ENCODE measurements at regions not wholly inside any gene's neighbourhood (a gene's known extent, or its start where the extent isn't known, plus 50 kb on each side); places are given as distances from the start of the nearest gene placed in this dataset.
"Not testable (repeated sequence)": the region's sequence is repeated elsewhere in the genome, so short reads cannot be mapped to it uniquely, and the experiment has no call there.

GRCh38 chr2:52365946-52366345 lies 1334.0 kb upstream of the NRXN1 start:
- DNase-seq (ENCODE audit: insufficient read length, low spot score), result no peak
- no peak for FAIRE-seq

DNA sequence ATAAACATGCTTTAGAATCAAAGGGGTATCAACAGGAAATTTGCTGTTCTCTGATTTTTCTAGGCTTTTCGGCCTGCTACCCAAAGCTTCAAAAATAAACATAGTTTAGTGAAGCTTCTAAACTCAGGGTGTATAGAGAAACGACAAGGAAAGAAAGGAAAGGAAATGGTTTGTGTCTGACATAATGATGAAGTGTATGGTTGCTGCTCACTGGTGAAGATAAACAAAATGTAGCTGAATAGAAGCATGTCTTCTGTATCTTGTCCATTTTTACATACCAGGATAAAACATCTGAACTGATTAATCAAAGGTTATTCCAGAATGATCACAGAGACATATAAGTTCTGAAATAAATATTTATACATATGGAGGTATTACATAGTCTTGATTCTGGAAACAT lies 1324.6 kb upstream of the NRXN1 start:
- DNase-seq (ENCODE audit: insufficient read length, low spot score) (no peak), FAIRE-seq (no peak)

DNA sequence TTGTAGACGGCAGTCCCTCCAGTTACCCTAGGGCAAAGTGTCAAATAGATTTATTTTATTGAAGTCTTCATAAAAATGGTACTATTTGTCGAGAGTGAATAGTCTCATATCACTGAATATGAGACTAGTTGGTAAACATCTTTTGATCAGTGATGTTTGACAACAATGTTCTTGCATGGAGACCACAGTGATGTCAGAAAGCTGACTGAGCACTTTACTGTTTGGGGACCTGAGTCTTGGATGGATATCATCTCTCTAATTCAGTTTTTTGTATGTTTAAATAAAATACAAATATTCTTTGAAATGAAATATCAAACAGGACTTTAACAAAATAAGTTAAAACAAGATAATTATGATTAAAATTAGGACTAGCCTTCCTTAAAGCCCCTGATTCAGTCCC lies 1315.4 kb upstream of the NRXN1 start:
- no peak for DNase-seq (ENCODE audit: insufficient read length, low spot score)
- FAIRE-seq, result no peak

GRCh38 chr2:52345676-52346075 lies 1313.7 kb upstream of the NRXN1 start:
- DNase-seq (ENCODE audit: insufficient read length, low spot score), result no peak

GRCh38 chr2:52345082-52345481 lies 1313.2 kb upstream of the NRXN1 start:
- DNase-seq (ENCODE audit: insufficient read length, low spot score) (no peak), FAIRE-seq (no peak)

More at GRCh38 chr2:52345676-52346075, 1313.7 kb upstream of the NRXN1 start:
- no peak for FAIRE-seq

DNA sequence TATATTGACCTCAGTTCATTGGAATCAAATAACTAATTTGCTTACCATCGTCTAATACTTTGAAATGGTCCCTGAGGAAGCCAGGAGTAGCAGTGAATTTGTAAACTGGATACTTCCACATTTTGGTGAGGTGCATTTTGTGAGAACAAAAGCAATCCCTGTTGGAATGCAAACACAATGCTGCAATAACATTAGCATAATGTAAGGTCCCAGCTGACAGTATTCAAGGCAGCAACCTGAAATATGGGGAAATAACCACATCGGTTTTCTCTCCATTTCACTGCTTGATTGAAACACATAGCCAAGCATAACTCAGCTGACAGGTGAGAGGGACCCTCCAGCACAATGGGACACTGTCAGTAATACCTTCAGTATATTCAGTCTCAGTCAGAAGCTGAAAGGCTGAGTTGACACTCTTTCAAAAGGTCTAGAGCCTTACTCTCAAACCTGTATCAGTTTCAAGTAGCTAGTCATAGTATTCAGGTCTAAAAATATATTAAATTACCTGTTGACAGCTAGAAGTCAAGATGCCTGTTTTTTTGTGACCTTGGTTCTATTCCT lies 1311.9 kb upstream of the NRXN1 start:
- no peak for DNase-seq (ENCODE audit: insufficient read length, low spot score)
- FAIRE-seq, result no peak

DNA sequence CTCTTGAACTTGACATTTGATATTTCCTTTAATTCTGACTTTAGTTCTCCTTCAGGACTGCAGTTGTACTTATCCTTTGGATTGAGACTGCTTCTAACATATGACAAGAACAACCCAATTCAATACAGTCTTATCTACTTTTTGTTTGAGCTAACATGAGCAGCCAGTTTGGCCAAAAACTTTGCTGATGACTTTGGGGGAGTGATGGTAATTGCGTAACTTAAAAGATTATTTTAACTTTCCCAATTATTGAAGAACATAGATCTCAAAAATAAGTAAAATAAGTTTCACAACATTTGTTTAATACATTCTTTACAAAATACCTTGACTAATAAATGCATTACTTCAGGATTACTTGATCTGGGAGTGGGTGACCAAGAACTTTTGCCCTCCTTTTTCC lies 1311.1 kb upstream of the NRXN1 start:
- no peak for FAIRE-seq
- DNase-seq (ENCODE audit: insufficient read length, low spot score), result no peak

DNA sequence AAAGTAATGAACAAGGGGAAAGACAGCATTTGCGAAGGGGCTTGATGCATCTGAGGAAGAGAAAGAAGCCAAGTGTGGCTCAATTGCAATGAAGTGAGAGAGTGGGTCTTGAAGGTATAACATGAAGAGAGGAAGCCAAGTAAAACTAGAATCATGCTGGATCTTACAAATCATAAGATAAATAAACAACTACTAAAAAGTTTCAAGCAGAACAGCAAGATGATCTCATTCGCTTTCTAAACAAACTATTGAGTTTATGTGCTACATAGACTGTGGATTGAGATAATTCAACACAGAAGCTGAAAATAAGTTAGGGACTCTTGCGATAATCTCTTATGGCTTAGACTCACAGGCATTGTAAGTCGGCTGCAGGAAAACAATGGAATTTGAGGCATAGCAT lies 1310.5 kb upstream of the NRXN1 start:
- DNase-seq (ENCODE audit: insufficient read length, low spot score), result no peak
- no peak for FAIRE-seq

- DNase-seq (ENCODE audit: insufficient read length, low spot score) (no peak), FAIRE-seq (no peak)
Measured at GRCh38 chr2:52341732-52342131, 1309.8 kb upstream of the NRXN1 start.

DNA sequence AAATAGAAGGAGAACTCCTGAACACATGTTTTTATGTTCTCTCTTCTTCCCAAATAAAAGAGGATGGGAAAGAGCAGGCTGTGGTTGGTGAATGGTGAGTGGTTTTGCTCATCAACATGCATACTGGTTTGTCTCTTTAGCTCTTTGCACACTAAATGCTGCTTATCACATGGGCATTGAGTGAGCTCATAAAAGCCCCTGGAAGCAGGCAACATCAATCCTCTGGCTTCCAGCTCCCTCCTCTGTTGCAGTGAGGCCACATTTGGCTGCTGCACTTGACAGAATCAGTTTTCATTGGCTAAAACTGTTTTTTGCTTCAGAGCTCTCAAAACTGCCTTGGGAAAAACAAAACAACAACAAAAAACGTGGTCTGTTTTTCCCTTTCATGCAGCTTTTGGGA lies 1308.2 kb upstream of the NRXN1 start:
- no peak for FAIRE-seq

DNA sequence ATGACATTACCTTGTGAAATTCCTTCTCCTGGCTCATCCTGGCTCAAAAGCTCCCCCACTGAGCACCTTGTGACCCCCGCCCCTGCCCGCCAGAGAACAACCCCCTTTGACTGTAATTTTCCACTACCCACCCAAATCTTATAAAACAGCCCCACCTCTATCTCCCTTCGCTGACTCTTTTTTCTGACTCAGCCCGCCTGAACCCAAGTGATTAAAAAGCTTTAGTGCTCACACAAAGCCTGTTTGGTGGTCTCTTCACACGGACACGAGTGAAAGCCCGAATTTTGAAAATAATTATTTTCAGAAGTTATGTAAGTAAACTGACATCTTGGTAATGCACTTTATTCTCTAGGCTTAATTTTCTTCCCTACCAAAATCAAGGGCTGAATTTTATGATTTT lies 1305.9 kb upstream of the NRXN1 start:
- not testable (repeated sequence) for FAIRE-seq; DNase-seq (ENCODE audit: insufficient read length, low spot score)

More for the DNA sequence above, 1308.2 kb upstream of the NRXN1 start:
- no peak for DNase-seq (ENCODE audit: insufficient read length, low spot score)

DNA sequence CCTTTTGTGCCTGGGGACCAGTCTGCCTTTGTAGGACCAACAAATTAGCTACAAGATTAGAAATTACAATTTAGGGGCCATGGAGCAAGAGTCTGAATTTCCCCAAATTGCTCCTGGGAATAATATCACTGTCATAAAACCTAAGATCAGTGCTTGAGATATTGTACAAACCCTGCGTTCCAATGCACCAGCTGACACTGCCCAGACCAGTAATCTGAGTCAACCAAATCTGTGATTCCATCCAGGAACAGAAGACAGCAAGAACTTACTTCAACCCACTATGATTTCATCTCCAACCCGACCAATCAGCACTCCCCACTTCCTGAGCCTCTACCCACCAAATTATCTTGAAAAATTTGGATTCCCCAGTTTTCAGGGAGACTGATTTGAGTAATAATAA lies 1305.0 kb upstream of the NRXN1 start:
- DNase-seq (ENCODE audit: insufficient read length, low spot score) (no peak), FAIRE-seq (no peak)

DNA sequence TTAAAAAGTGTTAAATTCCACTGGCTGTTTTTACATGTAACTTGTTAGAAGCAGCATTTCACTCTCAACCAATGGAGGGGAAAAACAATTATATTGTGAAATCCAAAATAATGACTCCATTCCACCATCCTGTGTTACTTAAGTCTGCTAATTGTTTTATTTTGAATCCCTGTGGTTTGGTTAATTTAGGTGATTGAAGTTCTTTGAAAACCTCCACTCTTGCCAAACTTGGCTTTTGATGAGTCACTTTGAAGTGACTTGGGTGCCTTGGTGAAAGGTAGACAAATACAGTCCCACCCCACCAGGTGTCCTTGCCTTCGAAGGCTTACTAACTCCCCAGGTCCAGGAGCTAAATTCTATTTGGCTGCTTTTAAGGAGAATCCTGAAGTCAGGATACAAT lies 1303.8 kb upstream of the NRXN1 start:
- no peak for FAIRE-seq

GRCh38 chr2:52334185-52334584 lies 1302.3 kb upstream of the NRXN1 start:
- DNase-seq (ENCODE audit: insufficient read length, low spot score), result no peak
- FAIRE-seq, result no peak

More for the DNA sequence above, 1303.8 kb upstream of the NRXN1 start:
- DNase-seq (ENCODE audit: insufficient read length, low spot score), result no peak

DNA sequence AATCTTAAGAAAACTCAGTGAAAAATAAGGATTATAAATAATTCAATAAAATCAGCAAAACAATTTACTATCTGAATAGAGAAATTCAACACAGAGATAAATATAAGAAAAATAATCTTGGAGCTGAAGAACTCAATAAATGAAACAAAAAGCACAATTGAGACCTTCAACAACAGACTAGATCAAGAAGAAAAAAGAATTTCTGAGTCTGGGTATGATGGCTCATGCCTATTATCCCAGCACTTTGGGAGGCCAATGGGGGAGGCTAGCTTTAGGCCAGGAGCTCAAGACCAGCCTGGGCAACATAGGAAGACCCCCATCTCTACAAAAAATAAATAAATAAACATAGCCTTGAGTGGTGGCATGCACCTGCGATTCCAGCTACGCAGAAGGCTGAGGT lies 1295.7 kb upstream of the NRXN1 start:
- DNase-seq (ENCODE audit: insufficient read length, low spot score) (no peak), FAIRE-seq (no peak)

GRCh38 chr2:52314231-52314630 lies 1282.3 kb upstream of the NRXN1 start:
- DNase-seq (ENCODE audit: insufficient read length, low spot score) (no peak), FAIRE-seq (no peak)

DNA sequence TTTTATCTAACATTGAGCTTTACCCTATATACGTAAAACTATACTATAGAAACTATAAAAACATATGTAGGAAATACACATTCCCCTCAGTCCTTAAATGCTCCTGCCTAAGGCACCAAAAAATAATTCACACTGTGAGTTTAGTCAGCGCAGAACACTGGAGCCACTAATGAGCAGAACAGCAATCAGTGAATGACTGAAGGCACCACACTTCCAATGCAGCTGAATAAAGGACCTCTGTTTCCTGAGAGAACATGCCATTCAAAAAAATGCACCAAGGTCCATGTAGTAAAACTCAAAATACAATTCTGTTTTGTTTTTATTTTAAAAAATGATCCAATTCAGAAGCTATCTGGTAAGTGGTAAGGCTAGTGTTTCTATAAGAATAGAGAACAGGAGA lies 1280.6 kb upstream of the NRXN1 start:
- FAIRE-seq, result no peak

GRCh38 chr2:52311862-52312261 lies 1279.9 kb upstream of the NRXN1 start:
- FAIRE-seq, result no peak
- no peak for DNase-seq (ENCODE audit: insufficient read length, low spot score)

More for the DNA sequence above, 1280.6 kb upstream of the NRXN1 start:
- DNase-seq (ENCODE audit: insufficient read length, low spot score), result no peak

DNA sequence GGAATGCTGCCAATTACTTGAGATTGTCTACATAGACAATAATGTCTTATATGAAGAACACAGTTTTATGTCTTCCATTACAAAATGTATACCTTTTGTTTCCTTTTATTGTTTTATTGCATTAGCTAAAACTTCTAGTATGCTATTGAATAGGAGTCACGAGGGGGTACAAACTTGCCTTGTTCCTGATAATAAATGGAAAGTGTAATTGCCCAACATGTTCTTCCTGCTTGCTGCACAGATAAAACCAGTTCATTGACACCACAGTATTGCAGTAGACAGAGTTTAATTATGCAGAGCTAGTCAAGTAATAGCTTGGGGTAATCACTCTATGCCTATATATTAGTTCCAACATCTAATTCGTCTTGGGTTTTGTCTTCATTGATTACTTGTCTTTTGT lies 1276.2 kb upstream of the NRXN1 start:
- FAIRE-seq (no peak), DNase-seq (ENCODE audit: insufficient read length, low spot score) (no peak)

DNA sequence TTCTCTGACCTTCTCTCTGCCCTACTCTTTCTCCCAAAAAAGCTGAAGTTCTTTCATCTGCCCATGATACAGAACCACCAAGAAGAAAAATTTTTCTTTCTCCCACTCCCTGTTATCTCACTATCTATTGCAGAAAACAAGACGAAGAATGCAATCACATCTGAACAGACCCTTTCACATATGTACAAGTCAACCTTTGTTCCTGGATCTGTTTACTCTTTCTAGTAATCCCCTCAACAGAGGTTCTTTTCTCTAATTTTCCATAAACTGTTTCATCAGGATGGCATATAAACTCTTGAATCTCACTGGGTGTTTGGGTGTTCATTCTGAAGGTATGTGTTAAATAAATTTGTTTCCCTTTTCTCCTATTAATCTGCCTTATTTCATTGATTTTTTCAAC lies 1262.7 kb upstream of the NRXN1 start:
- FAIRE-seq (no peak), DNase-seq (ENCODE audit: insufficient read length, low spot score) (no peak)

GRCh38 chr2:52292801-52293200 lies 1260.9 kb upstream of the NRXN1 start:
- no peak for DNase-seq (ENCODE audit: insufficient read length, low spot score)
- no peak for FAIRE-seq

GRCh38 chr2:52289741-52290140 lies 1257.8 kb upstream of the NRXN1 start:
- DNase-seq (ENCODE audit: insufficient read length, low spot score) (no peak), FAIRE-seq (no peak)

DNA sequence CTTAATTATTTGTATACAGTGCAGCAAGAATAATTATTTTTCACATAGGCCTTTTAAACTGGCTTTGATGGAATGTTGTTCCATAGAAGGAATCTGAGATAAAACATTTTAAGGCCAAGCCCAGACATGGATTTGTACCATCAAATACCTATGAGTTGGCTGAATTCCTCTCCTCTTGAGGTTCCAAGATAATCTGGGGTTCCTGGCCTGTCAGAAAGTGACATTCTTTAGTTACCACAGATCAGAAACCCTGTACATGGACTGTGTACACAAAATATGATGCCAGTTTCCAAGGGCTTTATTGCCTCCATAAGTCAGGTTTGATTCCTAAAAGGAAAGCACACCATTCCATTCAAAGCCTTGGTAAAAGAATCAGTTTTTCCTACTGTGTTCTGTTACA lies 1256.7 kb upstream of the NRXN1 start:
- FAIRE-seq (no peak), DNase-seq (ENCODE audit: insufficient read length, low spot score) (no peak)

All from GM19239 (cell line).